Hepatocyte (in vitro differentiated cells): ENCODE measurements at regions not wholly inside any gene's neighbourhood (a gene's known extent, or its start where the extent isn't known, plus 50 kb on each side); places are given as distances from the start of the nearest gene placed in this dataset.
"Not testable (repeated sequence)": the region's sequence is repeated elsewhere in the genome, so short reads cannot be mapped to it uniquely, and the experiment has no call there.

Experiments used
- DNase-seq: peaks from one replicate; pipeline ENCODE4 v3.0.0-alpha.2; 2016; ENCODE audit warnings: low spot score
- H2AFZ ChIP-seq: fragments of 200-600 bp; sonication (generic); 2 replicates; pipeline ENCODE4 v1.6.0; 2016; ENCODE audit warnings: antibody characterized with exemption, mild to moderate bottlenecking
- H3K27ac ChIP-seq: fragments of 200-600 bp; sonication (generic); 2 replicates; pipeline ENCODE4 v1.5.1; 2016; ENCODE audit warnings: mild to moderate bottlenecking
- H3K27me3 ChIP-seq: fragments of 200-600 bp; sonication (generic); 2 replicates; pipeline ENCODE4 v1.6.1; 2016
- H3K36me3 ChIP-seq: fragments of 200-600 bp; sonication (generic); replicated peaks from 2 replicates; pipeline ENCODE4 v1.5.1; 2016; ENCODE audit warnings: low read depth; ENCODE audit not compliant: insufficient read depth
- H3K4me1 ChIP-seq: fragments of 200-600 bp; sonication (generic); 2 replicates; pipeline ENCODE4 v1.5.1; 2016; ENCODE audit warnings: mild to moderate bottlenecking, moderate library complexity; ENCODE audit not compliant: insufficient read depth
- H3K4me2 ChIP-seq: fragments of 200-600 bp; sonication (generic); 2 replicates; pipeline ENCODE4 v1.6.0; 2016
- H3K4me3 ChIP-seq: fragments of 200-600 bp; sonication (generic); 2 replicates; pipeline ENCODE4 v1.5.1; 2016; ENCODE audit warnings: mild to moderate bottlenecking
- H3K79me2 ChIP-seq: fragments of 200-600 bp; sonication (generic); 2 replicates; pipeline ENCODE4 v1.6.0; 2017; ENCODE audit warnings: mild to moderate bottlenecking
- H3K9me2 ChIP-seq: fragments of 200-600 bp; sonication (generic); replicated peaks from 2 replicates; pipeline ENCODE4 v1.6.0; 2017; ENCODE audit warnings: mild to moderate bottlenecking; ENCODE audit not compliant: insufficient read depth
- H3K9me3 ChIP-seq: fragments of 200-600 bp; sonication (generic); 2 replicates; pipeline ENCODE4 v1.5.1; 2016; ENCODE audit warnings: low read depth, mild to moderate bottlenecking
- H4K20me1 ChIP-seq: fragments of 200-600 bp; sonication (generic); 2 replicates; pipeline ENCODE4 v1.6.0; 2016; ENCODE audit warnings: mild to moderate bottlenecking; ENCODE audit not compliant: insufficient read depth, poor library complexity, severe bottlenecking
- EZH2 ChIP-seq: fragments of 200-600 bp; sonication (generic); IDR thresholded peaks from 2 replicates; pipeline ENCODE4 v1.6.1; 2016; ENCODE audit warnings: antibody characterized with exemption, mild to moderate bottlenecking, borderline replicate concordance
- EZH2phosphoT487 ChIP-seq: fragments of 200-600 bp; sonication (generic); IDR thresholded peaks from one replicate; pipeline ENCODE4 v1.6.1; 2018; ENCODE audit warnings: antibody characterized with exemption, mild to moderate bottlenecking, low read depth, moderate library complexity; ENCODE audit not compliant: unreplicated experiment, severe bottlenecking
- WGBS: methylation state at CpG from one replicate; pipeline ENCODE4 v1.1.6; 2016; ENCODE audit warnings: low lambda C conversion rate; ENCODE audit errors: missing lambda C conversion rate; 5-methylcytosine and 5-hydroxymethylcytosine counted together
- TF ChIP-seq, protein P1 (sequence below): fragments of 200-600 bp; sonication (generic); IDR thresholded peaks from 2 replicates; pipeline ENCODE4 v1.5.1; 2016; ENCODE audit warnings: antibody characterized with exemption, mild to moderate bottlenecking; ENCODE audit not compliant: poor library complexity

DNA sequence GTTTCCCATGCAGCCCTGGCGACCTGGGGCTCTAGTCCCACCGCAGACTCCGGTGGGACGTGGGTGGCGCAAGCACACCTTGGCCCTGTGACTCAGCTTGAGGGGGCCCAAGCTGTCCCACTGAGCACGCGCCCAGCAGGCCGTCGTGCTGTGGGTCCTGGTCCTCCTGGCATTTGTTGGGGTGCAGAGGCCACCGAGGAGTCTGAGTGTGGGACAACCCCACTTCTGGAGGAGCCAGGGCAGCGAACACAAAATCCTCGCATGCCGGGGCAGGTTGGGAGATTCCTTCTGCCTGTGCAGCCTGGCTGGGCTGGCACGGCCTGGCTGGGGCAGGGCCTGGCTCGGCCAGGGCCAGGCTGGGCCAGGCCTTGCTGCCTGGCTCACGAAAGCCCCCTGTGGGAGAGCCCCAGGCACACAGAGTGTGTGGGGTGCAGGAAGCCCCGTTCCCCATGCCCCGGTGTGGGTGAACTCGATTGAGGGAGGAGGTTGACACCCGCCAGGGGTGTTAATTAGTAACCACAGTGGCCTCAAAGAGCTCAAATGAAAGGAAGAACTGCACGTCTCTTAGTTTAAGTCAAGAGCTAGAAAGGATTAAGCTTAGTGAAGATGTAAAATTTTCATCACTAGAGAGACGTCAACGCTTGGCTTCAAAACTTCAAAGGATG, 1808.5 kb upstream of the DEFB115 start:
- H3K79me2 ChIP-seq, result no peaks in the 10 kb centered on the region
- H3K9me2 ChIP-seq, result no peaks in the 10 kb centered on the region
- no peak overlapping the region for H3K4me2 ChIP-seq
- no peaks in the 10 kb centered on the region for H4K20me1 ChIP-seq
- WGBS, result 82% methylated on average over 18 of the region's 23 CpGs
- no peaks in the 10 kb centered on the region for H3K36me3 ChIP-seq
- H2AFZ ChIP-seq, result no peak overlapping the region
- no peak overlapping the region for H3K4me3 ChIP-seq
- TF ChIP-seq EZH2 (no peak), EZH2phosphoT487 (no peak)
- TF ChIP-seq, protein P1, sequence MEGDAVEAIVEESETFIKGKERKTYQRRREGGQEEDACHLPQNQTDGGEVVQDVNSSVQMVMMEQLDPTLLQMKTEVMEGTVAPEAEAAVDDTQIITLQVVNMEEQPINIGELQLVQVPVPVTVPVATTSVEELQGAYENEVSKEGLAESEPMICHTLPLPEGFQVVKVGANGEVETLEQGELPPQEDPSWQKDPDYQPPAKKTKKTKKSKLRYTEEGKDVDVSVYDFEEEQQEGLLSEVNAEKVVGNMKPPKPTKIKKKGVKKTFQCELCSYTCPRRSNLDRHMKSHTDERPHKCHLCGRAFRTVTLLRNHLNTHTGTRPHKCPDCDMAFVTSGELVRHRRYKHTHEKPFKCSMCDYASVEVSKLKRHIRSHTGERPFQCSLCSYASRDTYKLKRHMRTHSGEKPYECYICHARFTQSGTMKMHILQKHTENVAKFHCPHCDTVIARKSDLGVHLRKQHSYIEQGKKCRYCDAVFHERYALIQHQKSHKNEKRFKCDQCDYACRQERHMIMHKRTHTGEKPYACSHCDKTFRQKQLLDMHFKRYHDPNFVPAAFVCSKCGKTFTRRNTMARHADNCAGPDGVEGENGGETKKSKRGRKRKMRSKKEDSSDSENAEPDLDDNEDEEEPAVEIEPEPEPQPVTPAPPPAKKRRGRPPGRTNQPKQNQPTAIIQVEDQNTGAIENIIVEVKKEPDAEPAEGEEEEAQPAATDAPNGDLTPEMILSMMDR, result no peak
- H3K9me3 ChIP-seq, result no peaks in the 10 kb centered on the region
- no peak overlapping the region for H3K27ac ChIP-seq
- DNase-seq, result no peak
- no peaks in the 10 kb centered on the region for H3K27me3 ChIP-seq
- H3K4me1 ChIP-seq, result no peaks in the 10 kb centered on the region

DNA sequence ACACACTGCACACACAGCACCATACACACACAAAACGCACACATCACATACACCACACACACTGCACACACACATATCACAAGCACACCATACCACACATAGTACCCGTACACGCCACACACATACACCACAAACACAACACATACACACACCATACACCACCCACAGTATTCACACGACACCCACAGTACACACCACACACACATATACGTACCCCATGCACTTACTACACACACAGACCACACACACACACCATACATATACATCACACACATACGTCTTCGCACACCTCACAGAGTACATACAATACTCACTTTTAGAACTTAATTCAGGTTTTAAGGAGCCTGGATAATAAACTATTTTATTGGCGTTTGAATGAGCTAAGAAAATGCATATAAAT, 1805.3 kb upstream of the DEFB115 start:
- Histone ChIP-seq H3K36me3 (no peaks in the 10 kb centered on the region), H3K79me2 (no peaks in the 10 kb centered on the region), H3K4me2 (no peak overlapping the region), H3K27me3 (no peaks in the 10 kb centered on the region), H4K20me1 (no peaks in the 10 kb centered on the region), H3K4me1 (no peaks in the 10 kb centered on the region), H3K27ac (no peak overlapping the region), H3K9me3 (no peaks in the 10 kb centered on the region), H3K4me3 (no peak overlapping the region), H3K9me2 (no peaks in the 10 kb centered on the region), H2AFZ (no peak overlapping the region)
- DNase-seq, result no peak
- TF ChIP-seq, protein P1, result no peak
- TF ChIP-seq EZH2phosphoT487 (no peak), EZH2 (no peak)
- 43% methylated on average over 5 of the region's 8 CpGs for WGBS

DNA sequence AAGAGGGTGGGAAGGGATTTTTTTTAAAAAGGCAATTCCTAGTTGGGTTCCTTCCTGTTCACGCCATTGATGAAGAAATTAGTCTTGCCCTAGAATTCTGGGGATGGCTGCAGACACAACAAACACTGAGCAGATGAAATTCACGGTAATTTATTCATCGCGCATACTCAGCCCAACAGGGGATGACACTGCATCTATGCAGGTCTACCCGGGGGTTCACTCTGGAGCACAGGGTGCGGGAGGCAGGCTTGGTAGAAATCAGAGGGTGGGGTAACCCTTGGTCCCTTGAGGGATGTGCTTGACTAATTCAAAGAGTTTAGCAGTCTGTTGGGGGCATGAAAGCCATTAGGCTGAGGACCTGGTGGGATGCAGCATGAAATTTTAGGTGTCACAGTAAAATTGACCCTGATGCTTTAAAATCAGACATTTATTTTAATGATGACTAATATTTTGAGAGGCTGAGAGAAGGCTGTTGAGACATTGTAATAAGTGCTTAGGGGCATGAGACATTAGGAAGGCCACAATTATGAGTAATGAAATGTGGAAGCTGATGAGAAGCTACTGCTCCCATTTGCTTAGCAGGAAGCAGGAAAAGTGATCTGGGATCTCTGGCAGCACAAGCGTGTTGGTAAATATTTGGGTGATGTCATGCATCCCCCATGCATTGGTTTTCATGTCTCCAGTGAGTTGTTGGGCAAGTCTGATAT, 1800.3 kb upstream of the DEFB115 start:
- not testable (repeated sequence) for H3K79me2 ChIP-seq

DNA sequence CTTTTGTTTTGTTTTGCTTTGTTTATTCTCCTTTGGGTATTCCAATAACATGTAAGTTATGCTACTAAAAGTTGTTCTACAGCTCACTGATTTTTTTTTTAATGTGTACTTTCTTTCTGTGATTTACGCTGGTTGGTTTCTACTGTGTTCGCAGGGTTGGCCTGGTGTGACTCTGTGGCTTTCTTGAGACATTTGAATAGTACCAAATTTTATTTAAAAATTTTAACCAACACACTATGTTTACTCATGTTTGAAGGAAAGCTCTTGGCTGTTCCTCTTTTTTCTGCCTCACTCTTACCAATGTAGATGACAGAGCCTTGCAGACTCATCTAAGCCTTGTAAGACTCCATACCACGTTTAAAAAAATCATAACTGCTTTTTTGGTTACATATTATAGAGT, 1784.9 kb upstream of the DEFB115 start:
- H3K9me2 ChIP-seq, result no peaks in the 10 kb centered on the region
- H3K4me2 ChIP-seq, result no peak overlapping the region
- no peaks in the 10 kb centered on the region for H3K4me1 ChIP-seq
- no peaks in the 10 kb centered on the region for H3K36me3 ChIP-seq
- H3K4me3 ChIP-seq, result no peak overlapping the region
- H2AFZ ChIP-seq, result no peak overlapping the region
- H3K27ac ChIP-seq, result no peak overlapping the region
- WGBS, result 69% methylated on average over 3 of the region's 3 CpGs
- no peak for TF ChIP-seq EZH2phosphoT487
- no peak for TF ChIP-seq EZH2
- TF ChIP-seq, protein P1, result no peak
- no peak for DNase-seq
- H3K79me2 ChIP-seq, result no peaks in the 10 kb centered on the region
- no peaks in the 10 kb centered on the region for H4K20me1 ChIP-seq
- H3K27me3 ChIP-seq, result no peaks in the 10 kb centered on the region
- H3K9me3 ChIP-seq, result no peaks in the 10 kb centered on the region

More for the DNA sequence above, 1800.3 kb upstream of the DEFB115 start:
- H3K9me2 ChIP-seq, H3K9me3 ChIP-seq, H3K4me1 ChIP-seq, H3K27ac ChIP-seq, H2AFZ ChIP-seq, H3K4me2 ChIP-seq, H3K36me3 ChIP-seq, H4K20me1 ChIP-seq, H3K27me3 ChIP-seq, DNase-seq, H3K4me3 ChIP-seq: not testable (repeated sequence)
- 43% methylated on average over 7 of the region's 7 CpGs for WGBS

DNA sequence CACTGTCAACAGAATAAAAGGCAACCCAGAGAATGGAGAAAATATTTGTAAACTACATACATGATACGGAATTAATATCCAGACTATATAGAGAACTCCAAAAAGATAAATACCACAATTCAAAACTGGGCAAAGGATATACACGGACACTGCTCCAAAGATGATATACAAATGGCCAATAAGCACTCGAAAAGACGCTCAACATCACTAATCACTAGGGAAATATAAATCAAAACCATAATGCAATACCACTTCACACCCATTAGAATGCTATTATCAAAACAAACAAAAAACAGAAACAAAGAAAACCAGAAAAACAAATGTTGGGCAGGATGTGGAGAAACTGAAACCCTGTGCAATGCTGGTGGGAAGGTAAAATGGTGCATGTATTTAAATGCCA, 1764.6 kb upstream of the DEFB115 start:
- H3K27me3 ChIP-seq, H3K9me2 ChIP-seq, H2AFZ ChIP-seq, H3K79me2 ChIP-seq, H3K4me1 ChIP-seq, H3K27ac ChIP-seq, H3K4me3 ChIP-seq, H3K36me3 ChIP-seq, H4K20me1 ChIP-seq, H3K4me2 ChIP-seq, H3K9me3 ChIP-seq, DNase-seq: not testable (repeated sequence)
- 69% methylated on average over 4 of the region's 4 CpGs for WGBS

DNA sequence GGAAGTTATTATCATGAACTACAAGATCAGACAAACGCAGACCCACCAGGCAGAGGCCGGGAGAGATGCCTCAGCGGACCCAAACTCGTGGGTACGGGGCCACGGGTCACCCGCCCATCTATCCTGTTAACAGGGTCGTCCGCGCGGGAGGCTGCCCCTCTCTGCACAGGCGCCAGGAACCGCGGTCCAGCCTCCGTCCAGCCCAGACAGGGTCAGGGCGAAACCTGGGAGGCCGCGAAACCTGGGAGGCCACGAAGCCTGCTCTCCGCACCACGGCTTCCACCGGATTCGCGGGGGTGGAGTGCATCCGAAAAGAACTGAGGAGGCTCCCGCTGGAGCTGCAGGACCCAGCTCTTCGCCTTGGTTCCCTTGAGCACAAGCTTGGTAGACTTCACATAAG, 1760.7 kb upstream of the DEFB115 start:
- H3K27me3 ChIP-seq, H4K20me1 ChIP-seq, H3K4me1 ChIP-seq, H3K9me3 ChIP-seq, H3K27ac ChIP-seq, H3K9me2 ChIP-seq, DNase-seq, H3K4me2 ChIP-seq, H3K79me2 ChIP-seq, H3K4me3 ChIP-seq, H2AFZ ChIP-seq, H3K36me3 ChIP-seq: not testable (repeated sequence)
- WGBS, result 78% methylated on average over 15 of the region's 27 CpGs
